ENCODE measurements at regions not wholly inside any gene's neighbourhood (a gene's known extent, or its start where the extent isn't known, plus 50 kb on each side); places are given as distances from the start of the nearest gene placed in this dataset.

DNA sequence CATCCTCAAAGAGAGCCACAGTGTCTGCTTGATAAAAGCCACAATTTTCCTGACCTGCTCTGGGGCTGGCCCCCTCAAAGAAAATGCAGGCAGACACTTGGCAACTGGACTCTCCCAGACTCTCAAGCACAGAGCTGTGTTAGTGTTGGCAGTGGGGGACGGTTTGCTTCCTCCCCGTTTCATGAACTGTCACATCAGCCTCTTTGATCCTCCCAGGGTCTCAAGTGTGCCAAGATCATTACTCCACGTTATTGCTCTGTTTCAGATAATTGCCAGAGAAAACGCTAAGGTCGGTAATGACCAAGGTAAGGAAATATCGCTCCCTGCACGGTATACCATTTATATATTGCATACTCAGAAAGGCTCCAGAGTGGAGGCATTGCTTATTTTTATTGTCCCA is 138.8 kb downstream of the NTMT2 start:
- no peaks in the 10 kb centered on the region for H3K9me3 Mint-ChIP-seq
- H3K36me3 Mint-ChIP-seq (ENCODE audit: low read depth), result no peaks in the 10 kb centered on the region
- no peak for DNase-seq (ENCODE audit: low spot score)
- intact Hi-C loops (cut with micrococcal nuclease), result no loop called here
- H3K4me1 Mint-ChIP-seq (ENCODE audit: low read depth), result no peaks in the 10 kb centered on the region
- no peak overlapping the region for H3K27ac Mint-ChIP-seq
- H3K4me3 Mint-ChIP-seq, result no peak overlapping the region
- no peaks in the 10 kb centered on the region for H3K27me3 Mint-ChIP-seq (ENCODE audit: insufficient read depth)

DNA sequence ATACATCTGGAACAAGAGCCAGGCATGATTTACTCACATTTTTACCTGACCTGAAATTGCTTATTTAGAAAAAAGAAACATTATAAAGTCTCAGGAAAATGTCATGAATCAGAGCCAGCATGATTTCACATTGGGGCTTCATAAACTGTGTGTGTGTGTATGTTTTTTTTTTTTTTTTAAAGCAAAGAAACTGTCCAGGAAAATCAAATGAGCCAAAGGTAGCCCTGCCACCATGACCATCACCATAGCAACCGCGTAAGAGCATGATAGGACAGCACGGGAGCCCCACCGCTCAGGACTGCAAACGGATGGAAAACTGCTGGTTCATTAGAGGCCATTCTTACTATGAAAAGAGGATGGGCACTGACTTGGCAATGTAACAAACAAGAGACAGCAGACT is 139.2 kb downstream of the NTMT2 start:
- H3K9me3 Mint-ChIP-seq, result no peaks in the 10 kb centered on the region
- H3K4me1 Mint-ChIP-seq (ENCODE audit: low read depth), result no peaks in the 10 kb centered on the region
- no peak for DNase-seq (ENCODE audit: low spot score)
- H3K27me3 Mint-ChIP-seq (ENCODE audit: insufficient read depth), result no peaks in the 10 kb centered on the region
- no peaks in the 10 kb centered on the region for H3K36me3 Mint-ChIP-seq (ENCODE audit: low read depth)
- no peak overlapping the region for H3K27ac Mint-ChIP-seq
- no peak overlapping the region for H3K4me3 Mint-ChIP-seq
- intact Hi-C loops (cut with micrococcal nuclease), result no loop called here

DNA sequence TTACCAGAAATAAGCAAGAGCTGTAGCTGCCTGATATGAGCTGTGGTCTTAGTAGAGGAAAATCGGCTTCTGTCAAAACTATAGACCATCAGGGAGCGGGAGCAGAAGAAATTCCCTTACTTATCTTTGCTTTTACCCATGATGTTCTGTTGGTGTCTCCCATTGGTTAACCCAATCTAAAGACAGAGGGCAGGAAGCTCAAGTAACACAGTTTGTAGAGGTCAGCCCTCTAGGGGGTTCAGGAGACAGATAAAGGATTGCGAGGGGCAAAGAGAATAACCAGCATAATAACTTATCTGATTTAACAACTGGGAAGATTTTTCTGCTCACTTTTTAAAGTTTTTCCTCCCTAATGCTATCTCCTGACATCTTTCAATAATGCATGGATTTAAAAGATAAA is 142.4 kb downstream of the NTMT2 start:
- no peak overlapping the region for H3K4me3 Mint-ChIP-seq
- DNase-seq (ENCODE audit: low spot score), result no peak
- no peak overlapping the region for H3K27ac Mint-ChIP-seq
- no peaks in the 10 kb centered on the region for H3K36me3 Mint-ChIP-seq (ENCODE audit: low read depth)
- H3K9me3 Mint-ChIP-seq, result no peaks in the 10 kb centered on the region
- no peaks in the 10 kb centered on the region for H3K4me1 Mint-ChIP-seq (ENCODE audit: low read depth)
- H3K27me3 Mint-ChIP-seq (ENCODE audit: insufficient read depth), result no peaks in the 10 kb centered on the region
- intact Hi-C loops (cut with micrococcal nuclease), result no loop called here

DNA sequence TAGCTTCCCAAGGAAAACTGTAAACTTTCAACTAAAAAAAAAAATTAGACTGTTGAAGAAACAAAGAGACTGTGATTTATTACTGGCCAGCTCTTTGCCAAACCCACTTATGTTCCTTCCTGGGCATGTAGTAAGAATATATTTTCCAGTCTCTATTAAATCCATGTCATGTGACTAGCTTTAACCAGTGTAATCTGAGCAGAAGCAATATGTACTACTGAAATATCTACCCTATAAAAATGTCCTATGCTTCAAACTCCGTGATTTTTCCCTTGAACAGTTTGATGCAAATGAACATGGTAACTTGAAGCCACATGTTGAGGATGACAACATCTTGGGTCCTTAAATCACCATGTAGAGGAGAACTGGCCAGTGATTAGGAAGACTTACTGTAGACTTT is 144.5 kb downstream of the NTMT2 start:
- DNase-seq (ENCODE audit: low spot score), result no peak
- Mint-ChIP-seq H3K9me3 (no peaks in the 10 kb centered on the region), H3K4me1 (ENCODE audit: low read depth) (no peaks in the 10 kb centered on the region), H3K36me3 (ENCODE audit: low read depth) (no peaks in the 10 kb centered on the region), H3K4me3 (no peak overlapping the region), H3K27me3 (ENCODE audit: insufficient read depth) (no peaks in the 10 kb centered on the region), H3K27ac (no peak overlapping the region)
- intact Hi-C loops (cut with micrococcal nuclease), result no loop called here

DNA sequence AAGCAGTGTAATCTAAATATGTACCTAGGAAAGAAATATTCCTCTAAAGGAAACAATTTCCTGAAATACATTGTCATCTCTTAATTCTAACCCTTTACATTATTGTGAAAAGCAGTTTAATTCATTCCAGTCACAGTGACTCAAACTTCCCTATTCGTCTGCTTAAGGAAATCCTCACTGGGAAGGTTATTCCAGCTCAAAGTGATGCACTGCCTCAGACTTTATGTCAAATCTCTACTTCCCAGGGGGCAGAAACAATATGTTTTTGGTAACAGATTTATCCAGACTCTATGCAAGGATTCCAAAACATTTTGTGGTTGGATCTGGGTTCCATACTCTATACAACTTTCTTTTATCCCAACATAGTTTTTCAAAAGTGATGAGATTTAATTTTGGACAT is 145.2 kb downstream of the NTMT2 start:
- H3K27me3 Mint-ChIP-seq (ENCODE audit: insufficient read depth), result no peaks in the 10 kb centered on the region
- no peaks in the 10 kb centered on the region for H3K36me3 Mint-ChIP-seq (ENCODE audit: low read depth)
- H3K4me3 Mint-ChIP-seq, result no peak overlapping the region
- no peak for DNase-seq (ENCODE audit: low spot score)
- no peak overlapping the region for H3K27ac Mint-ChIP-seq
- no peaks in the 10 kb centered on the region for H3K4me1 Mint-ChIP-seq (ENCODE audit: low read depth)
- H3K9me3 Mint-ChIP-seq, result no peaks in the 10 kb centered on the region
- intact Hi-C loops (cut with micrococcal nuclease), result no loop called here

DNA sequence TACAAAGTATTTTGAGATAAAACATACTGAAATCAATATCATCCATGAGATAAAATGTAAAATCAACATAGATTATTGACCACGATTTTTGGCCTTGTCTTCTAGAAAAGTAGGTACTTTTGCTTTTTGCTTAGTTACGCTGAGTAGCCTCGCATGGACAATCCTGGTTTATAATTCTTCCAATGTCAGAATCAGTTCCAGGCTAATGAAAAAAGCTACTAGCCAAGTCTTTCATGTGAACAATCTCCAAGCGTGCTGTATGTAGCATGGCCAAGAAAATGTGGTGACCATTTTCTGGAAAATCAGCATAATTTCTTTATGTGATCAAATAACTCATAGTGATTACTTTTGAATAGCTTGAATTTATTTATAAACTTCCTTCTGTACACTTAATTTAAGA is 145.8 kb downstream of the NTMT2 start:
- no peak for DNase-seq (ENCODE audit: low spot score)
- H3K27me3 Mint-ChIP-seq (ENCODE audit: insufficient read depth), result no peaks in the 10 kb centered on the region
- no peaks in the 10 kb centered on the region for H3K36me3 Mint-ChIP-seq (ENCODE audit: low read depth)
- no peak overlapping the region for H3K27ac Mint-ChIP-seq
- intact Hi-C loops (cut with micrococcal nuclease), result no loop called here
- no peaks in the 10 kb centered on the region for H3K4me1 Mint-ChIP-seq (ENCODE audit: low read depth)
- no peak overlapping the region for H3K4me3 Mint-ChIP-seq
- H3K9me3 Mint-ChIP-seq, result no peaks in the 10 kb centered on the region

DNA sequence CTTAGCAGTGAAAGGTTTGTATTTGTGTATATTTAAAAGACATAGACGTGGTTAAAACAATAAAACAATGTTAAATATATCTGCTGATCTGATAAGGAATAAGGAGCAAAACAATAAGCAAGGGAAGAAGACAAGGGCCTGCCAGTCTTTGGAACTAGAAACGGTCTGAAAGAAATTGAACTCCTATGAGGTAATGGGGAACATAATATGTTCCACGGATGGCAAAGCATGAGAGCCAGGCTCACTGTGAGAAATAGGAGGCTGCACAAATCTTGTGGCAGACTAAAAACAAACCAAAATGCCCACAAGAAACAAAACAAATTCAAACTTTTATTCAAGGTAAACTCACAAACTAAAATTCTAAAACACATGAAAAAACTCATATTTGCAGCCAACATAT is 150.5 kb downstream of the NTMT2 start:
- Mint-ChIP-seq H3K4me1 (ENCODE audit: low read depth) (no peaks in the 10 kb centered on the region), H3K27me3 (ENCODE audit: insufficient read depth) (peaks cover 3% of the 10 kb centered on the region), H3K36me3 (ENCODE audit: low read depth) (no peaks in the 10 kb centered on the region), H3K4me3 (no peak overlapping the region), H3K27ac (no peak overlapping the region), H3K9me3 (no peaks in the 10 kb centered on the region)
- intact Hi-C loops (cut with micrococcal nuclease), result no loop called here
- DNase-seq (ENCODE audit: low spot score), result no peak

DNA sequence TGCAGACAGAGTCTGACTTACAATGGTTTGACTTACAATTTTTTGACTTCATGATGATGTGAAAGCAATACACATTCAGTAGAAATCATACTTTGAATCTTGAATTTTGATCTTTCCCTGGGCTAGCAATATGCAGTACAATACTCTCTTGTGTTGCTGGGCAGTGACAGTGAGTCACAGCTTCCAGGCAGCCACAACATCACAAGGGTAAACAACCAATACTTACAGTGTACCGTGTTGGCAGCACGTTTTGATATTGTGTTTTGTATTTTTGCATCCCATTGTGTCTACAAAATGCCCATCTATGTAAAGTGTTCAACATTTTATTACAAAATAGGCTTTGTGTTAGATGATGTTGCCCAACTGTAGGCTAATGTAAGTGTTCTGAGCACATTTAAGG is 150.9 kb downstream of the NTMT2 start:
- H3K4me1 Mint-ChIP-seq (ENCODE audit: low read depth), result no peaks in the 10 kb centered on the region
- no peak for DNase-seq (ENCODE audit: low spot score)
- no peaks in the 10 kb centered on the region for H3K36me3 Mint-ChIP-seq (ENCODE audit: low read depth)
- no peak overlapping the region for H3K4me3 Mint-ChIP-seq
- intact Hi-C loops (cut with micrococcal nuclease), result no loop called here
- no peaks in the 10 kb centered on the region for H3K9me3 Mint-ChIP-seq
- peaks cover 3% of the 10 kb centered on the region for H3K27me3 Mint-ChIP-seq (ENCODE audit: insufficient read depth)
- H3K27ac Mint-ChIP-seq, result no peak overlapping the region

DNA sequence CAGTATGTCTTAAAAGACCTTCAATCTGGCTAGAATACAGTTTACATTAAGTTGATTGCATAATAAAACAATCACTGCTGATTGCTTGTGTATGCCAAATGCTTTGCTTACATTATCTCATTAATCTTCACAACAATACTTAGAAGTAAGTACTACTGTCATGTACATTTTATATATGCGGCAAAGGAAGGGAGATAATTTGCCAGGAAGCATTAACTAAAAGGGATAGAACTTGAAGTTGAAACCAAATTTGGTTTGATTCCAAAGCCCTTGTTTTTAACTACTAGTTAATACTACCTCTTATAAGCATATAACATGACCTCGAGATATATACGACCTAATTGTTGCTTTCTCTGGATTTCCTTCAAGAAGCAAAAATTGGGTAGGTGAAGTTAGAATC is 155.8 kb downstream of the NTMT2 start:
- H3K4me1 Mint-ChIP-seq (ENCODE audit: low read depth), result no peaks in the 10 kb centered on the region
- H3K4me3 Mint-ChIP-seq, result no peak overlapping the region
- intact Hi-C loops (cut with micrococcal nuclease), result no loop called here
- no peaks in the 10 kb centered on the region for H3K36me3 Mint-ChIP-seq (ENCODE audit: low read depth)
- H3K27me3 Mint-ChIP-seq (ENCODE audit: insufficient read depth), result peaks cover 6% of the 10 kb centered on the region
- H3K9me3 Mint-ChIP-seq, result no peaks in the 10 kb centered on the region
- no peak overlapping the region for H3K27ac Mint-ChIP-seq
- no peak for DNase-seq (ENCODE audit: low spot score)

DNA sequence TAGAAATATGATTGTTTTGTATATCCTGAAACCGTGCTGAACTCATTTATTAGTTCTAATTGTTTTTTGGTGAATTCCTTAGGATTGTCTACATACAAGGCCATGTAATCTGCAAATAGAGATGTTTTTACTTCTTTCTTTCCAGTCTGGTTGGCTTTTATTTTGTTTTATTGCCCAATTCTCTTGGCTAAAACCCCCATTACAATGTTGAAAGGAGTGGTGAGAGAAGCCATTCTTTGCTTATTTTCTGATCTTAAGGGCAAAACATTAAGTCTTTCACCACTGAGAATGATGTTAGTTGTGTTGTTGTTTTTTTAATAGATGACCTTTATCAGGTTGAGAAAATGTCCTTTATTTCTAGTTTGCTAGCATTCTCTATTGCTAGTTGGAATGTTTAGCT is 157.3 kb downstream of the NTMT2 start:
- Mint-ChIP-seq H3K4me3 (no peak overlapping the region), H3K36me3 (ENCODE audit: low read depth) (no peaks in the 10 kb centered on the region), H3K27ac (no peak overlapping the region), H3K27me3 (ENCODE audit: insufficient read depth) (peaks cover 6% of the 10 kb centered on the region), H3K9me3 (no peaks in the 10 kb centered on the region), H3K4me1 (ENCODE audit: low read depth) (no peaks in the 10 kb centered on the region)
- DNase-seq (ENCODE audit: low spot score), result no peak
- intact Hi-C loops (cut with micrococcal nuclease), result no loop called here

DNA sequence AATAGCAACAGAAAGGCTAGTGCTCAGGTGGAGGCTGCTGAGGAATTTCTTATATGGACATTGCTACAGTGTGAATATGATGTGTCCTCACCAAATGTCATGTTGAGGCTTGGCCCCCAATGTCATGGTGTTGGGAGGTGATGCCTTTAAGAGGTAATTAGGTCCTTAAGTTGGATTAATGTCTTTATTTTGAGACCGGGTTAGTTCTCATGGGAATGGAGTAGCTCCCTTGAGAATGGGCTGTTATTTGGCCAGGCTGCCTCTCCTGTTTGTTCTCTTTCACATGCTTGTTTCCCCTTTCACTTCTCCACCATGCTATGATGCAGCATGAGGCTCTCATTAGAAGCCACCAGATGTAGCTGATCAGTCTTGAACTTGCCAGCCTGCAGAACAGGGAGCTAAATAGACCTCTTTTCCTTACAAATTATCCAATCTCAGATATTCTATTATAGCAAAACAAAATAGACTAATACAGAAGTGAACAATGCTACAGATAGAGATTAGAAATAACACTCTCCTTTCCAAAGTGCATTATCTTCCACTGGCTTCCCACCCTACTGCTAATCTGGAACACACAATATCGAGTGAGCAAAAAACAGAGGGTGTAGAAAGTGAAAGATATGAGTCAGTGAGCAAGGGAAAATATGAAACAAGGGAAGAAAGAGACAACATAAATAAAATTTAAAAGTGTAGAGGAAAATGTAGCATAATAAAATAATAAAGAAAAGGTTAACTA is 160.2 kb downstream of the NTMT2 start:
- Mint-ChIP-seq H3K27ac (no peak overlapping the region), H3K36me3 (ENCODE audit: low read depth) (no peaks in the 10 kb centered on the region), H3K4me3 (no peak overlapping the region), H3K4me1 (ENCODE audit: low read depth) (no peaks in the 10 kb centered on the region), H3K9me3 (no peaks in the 10 kb centered on the region), H3K27me3 (ENCODE audit: insufficient read depth) (peaks cover 3% of the 10 kb centered on the region)
- intact Hi-C loops (cut with micrococcal nuclease), result no loop called here
- DNase-seq (ENCODE audit: low spot score), result no peak

DNA sequence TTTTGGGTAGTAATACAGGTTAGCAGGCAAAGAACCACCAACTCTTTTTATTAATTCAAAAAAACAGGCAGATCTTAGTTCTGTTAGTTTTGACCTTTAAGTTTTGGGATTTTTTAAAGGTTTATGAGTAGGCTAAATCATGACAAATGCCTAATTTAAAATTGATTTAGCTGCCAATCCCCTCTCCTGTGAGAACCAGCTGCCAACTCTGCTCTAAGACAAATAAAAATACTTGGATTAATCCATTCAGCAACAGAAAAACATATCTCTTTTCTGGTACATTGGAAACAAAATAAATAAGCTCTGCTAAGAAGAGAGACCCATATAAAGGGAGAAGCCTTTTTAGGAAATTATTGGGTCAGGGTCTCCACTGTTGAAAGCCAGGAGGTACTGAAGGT is 160.8 kb downstream of the NTMT2 start:
- Mint-ChIP-seq H3K4me1 (ENCODE audit: low read depth) (no peaks in the 10 kb centered on the region), H3K27ac (no peak overlapping the region), H3K4me3 (no peak overlapping the region), H3K27me3 (ENCODE audit: insufficient read depth) (peaks cover 3% of the 10 kb centered on the region), H3K36me3 (ENCODE audit: low read depth) (no peaks in the 10 kb centered on the region), H3K9me3 (no peaks in the 10 kb centered on the region)
- DNase-seq (ENCODE audit: low spot score), result no peak
- intact Hi-C loops (cut with micrococcal nuclease), result no loop called here

DNA sequence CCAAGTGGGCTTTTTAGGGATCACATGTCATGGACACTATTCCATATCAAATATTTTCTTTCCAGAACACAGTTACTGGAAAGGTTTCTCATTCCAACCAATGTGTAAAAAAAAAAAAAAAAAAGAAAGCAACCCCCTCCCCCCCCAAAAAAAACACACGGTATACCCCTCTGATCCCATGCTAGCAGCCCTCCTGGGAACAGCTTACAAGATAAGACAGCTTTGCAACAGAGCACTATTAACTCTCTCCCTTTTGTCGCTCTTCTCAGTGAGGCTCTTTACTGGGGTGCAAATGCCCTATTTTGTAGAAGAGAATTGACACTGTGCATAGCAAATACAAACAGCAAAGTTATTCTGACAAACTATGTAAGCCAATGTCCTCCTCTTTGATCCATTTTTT is 161.2 kb downstream of the NTMT2 start:
- H3K4me1 Mint-ChIP-seq (ENCODE audit: low read depth), result no peaks in the 10 kb centered on the region
- no peak for DNase-seq (ENCODE audit: low spot score)
- no peak overlapping the region for H3K27ac Mint-ChIP-seq
- intact Hi-C loops (cut with micrococcal nuclease), result no loop called here
- H3K27me3 Mint-ChIP-seq (ENCODE audit: insufficient read depth), result peaks cover 3% of the 10 kb centered on the region
- H3K9me3 Mint-ChIP-seq, result no peaks in the 10 kb centered on the region
- no peaks in the 10 kb centered on the region for H3K36me3 Mint-ChIP-seq (ENCODE audit: low read depth)
- H3K4me3 Mint-ChIP-seq, result no peak overlapping the region

DNA sequence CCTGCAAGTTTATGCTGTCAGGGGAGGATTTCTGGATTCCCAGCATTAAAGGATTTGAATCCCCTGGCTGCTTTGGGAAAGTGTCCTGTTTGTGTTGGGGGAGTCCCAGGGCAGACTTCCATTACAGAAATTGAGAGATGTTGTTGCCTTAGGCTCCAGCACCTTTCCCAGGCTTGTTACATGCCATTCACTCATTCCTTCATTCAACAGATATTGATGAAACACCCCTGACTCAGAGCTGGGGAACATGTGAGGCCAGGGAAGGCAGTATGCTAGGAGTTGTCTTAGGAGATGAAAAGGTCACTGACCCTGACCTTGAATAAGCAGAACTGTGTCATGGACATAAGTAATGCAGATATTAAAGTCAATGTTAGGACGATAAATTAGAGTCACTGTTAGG is 161.7 kb downstream of the NTMT2 start:
- intact Hi-C loops (cut with micrococcal nuclease), result no loop called here
- H3K27me3 Mint-ChIP-seq (ENCODE audit: insufficient read depth), result peaks cover 3% of the 10 kb centered on the region
- no peaks in the 10 kb centered on the region for H3K9me3 Mint-ChIP-seq
- H3K27ac Mint-ChIP-seq, result no peak overlapping the region
- no peaks in the 10 kb centered on the region for H3K4me1 Mint-ChIP-seq (ENCODE audit: low read depth)
- DNase-seq (ENCODE audit: low spot score), result no peak
- no peaks in the 10 kb centered on the region for H3K36me3 Mint-ChIP-seq (ENCODE audit: low read depth)
- no peak overlapping the region for H3K4me3 Mint-ChIP-seq
